ENCODE measurements at regions not wholly inside any gene's neighbourhood (a gene's known extent, or its start where the extent isn't known, plus 50 kb on each side); places are given as distances from the start of the nearest gene placed in this dataset.

- TF ChIP-seq POLR2A (IDR thresholded peaks at IDR 0.05; ENCODE audit: low read depth, low read length) (no peak), POLR2AphosphoS5 (IDR thresholded peaks at IDR 0.05; ENCODE audit: low read depth, low read length) (no peak), TAF1 (IDR thresholded peaks at IDR 0.05; ENCODE audit: borderline replicate concordance, low read depth, low read length) (no peak)
These were observed 99.9 kb downstream of the ANKRD18B start for GRCh38 chr9:33623658-33624586.

Measured in GM12892 (cell line).